Smooth muscle cell (in vitro differentiated cells): ENCODE measurements at regions not wholly inside any gene's neighbourhood (a gene's known extent, or its start where the extent isn't known, plus 50 kb on each side); places are given as distances from the start of the nearest gene placed in this dataset.

ENCODE experiments used
- DNase-seq: peaks from one replicate; lab custom pipeline; 2025; ENCODE audit not compliant: unreplicated experiment; lab: John Stamatoyannopoulos, UW
- H2AFZ ChIP-seq: fragments of 200-600 bp; sonication (generic); 2 replicates; pipeline ENCODE4 v1.6.0; 2016; ENCODE audit warnings: antibody characterized with exemption, low read depth, mild to moderate bottlenecking
- H3F3A ChIP-seq: fragments of 200-600 bp; sonication (generic); 2 replicates; pipeline ENCODE4 v1.6.0; 2017; ENCODE audit warnings: antibody characterized with exemption, low read depth
- H3K27ac ChIP-seq: fragments of 200-600 bp; sonication (generic); 2 replicates; pipeline ENCODE4 v1.5.1; 2016; ENCODE audit warnings: low read depth, mild to moderate bottlenecking
- H3K27me3 ChIP-seq: fragments of 200-600 bp; sonication (generic); 2 replicates; pipeline ENCODE4 v1.6.1; 2016; ENCODE audit warnings: low read depth, mild to moderate bottlenecking
- H3K36me3 ChIP-seq: fragments of 200-600 bp; sonication (generic); 2 replicates; pipeline ENCODE4 v1.5.1; 2016; ENCODE audit warnings: low read depth
- H3K4me1 ChIP-seq: fragments of 200-600 bp; sonication (generic); 2 replicates; pipeline ENCODE4 v1.5.1; 2016; ENCODE audit warnings: low read depth
- H3K4me2 ChIP-seq: fragments of 200-600 bp; sonication (generic); 2 replicates; pipeline ENCODE4 v1.6.0; 2016; ENCODE audit warnings: mild to moderate bottlenecking
- H3K4me3 ChIP-seq: fragments of 200-600 bp; sonication (generic); 2 replicates; pipeline ENCODE4 v1.5.1; 2016; ENCODE audit warnings: mild to moderate bottlenecking
- H3K79me2 ChIP-seq: fragments of 200-600 bp; sonication (generic); 2 replicates; pipeline ENCODE4 v1.6.0; 2016; ENCODE audit warnings: low read depth, mild to moderate bottlenecking
- H3K9ac ChIP-seq: fragments of 200-600 bp; sonication (generic); 2 replicates; pipeline ENCODE4 v1.6.0; 2016; ENCODE audit warnings: low read depth
- H3K9me3 ChIP-seq: fragments of 200-600 bp; sonication (generic); replicated peaks from 2 replicates; pipeline ENCODE4 v1.5.1; 2016; ENCODE audit warnings: low read depth
- H4K20me1 ChIP-seq: fragments of 200-600 bp; sonication (generic); 2 replicates; pipeline ENCODE4 v1.6.0; 2016; ENCODE audit warnings: low read depth
- WGBS: methylation state at CpG from one replicate; pipeline ENCODE4 v1.1.7; 2016; ENCODE audit warnings: low lambda C conversion rate; 5-methylcytosine and 5-hydroxymethylcytosine counted together
- TF ChIP-seq, protein P1 (sequence below): fragments of 200-600 bp; sonication (generic); IDR thresholded peaks from 2 replicates; pipeline ENCODE4 v1.5.1; 2017; ENCODE audit warnings: borderline replicate concordance, mild to moderate bottlenecking, antibody characterized with exemption; ENCODE audit not compliant: insufficient read depth, poor library complexity, severe bottlenecking

DNA sequence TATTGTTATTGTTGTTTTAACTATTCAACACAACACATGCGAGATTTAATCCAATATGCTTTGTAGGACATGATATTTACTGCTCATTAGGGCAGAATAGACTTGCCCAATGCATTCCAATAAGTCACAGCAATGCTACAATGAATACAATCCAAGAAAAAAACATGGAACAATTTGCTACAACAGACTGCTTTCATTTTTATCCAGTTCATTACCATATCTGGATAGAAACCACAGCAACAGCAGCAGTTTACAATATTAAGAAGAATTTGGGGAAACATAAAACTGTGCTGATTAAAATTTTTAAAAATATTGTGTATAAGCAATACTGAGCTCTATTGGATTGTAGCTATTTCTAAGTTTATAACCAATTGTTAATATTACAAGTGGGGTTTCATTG is 833.0 kb downstream of the DIAPH3 start:
- Histone ChIP-seq H3K4me3 (no peak overlapping the region), H3K27me3 (no peaks in the 10 kb centered on the region), H3K9ac (no peak overlapping the region), H3F3A (no peaks in the 10 kb centered on the region), H2AFZ (peak overlapping the region; percentile 44), H3K36me3 (no peaks in the 10 kb centered on the region), H3K79me2 (no peaks in the 10 kb centered on the region), H3K9me3 (no peaks in the 10 kb centered on the region), H3K4me2 (no peak overlapping the region), H3K27ac (no peak overlapping the region), H3K4me1 (no peaks in the 10 kb centered on the region), H4K20me1 (no peaks in the 10 kb centered on the region)
- 83% methylated on average over 1 of the region's 1 CpG for WGBS
- no peak for DNase-seq
- TF ChIP-seq, protein P1, sequence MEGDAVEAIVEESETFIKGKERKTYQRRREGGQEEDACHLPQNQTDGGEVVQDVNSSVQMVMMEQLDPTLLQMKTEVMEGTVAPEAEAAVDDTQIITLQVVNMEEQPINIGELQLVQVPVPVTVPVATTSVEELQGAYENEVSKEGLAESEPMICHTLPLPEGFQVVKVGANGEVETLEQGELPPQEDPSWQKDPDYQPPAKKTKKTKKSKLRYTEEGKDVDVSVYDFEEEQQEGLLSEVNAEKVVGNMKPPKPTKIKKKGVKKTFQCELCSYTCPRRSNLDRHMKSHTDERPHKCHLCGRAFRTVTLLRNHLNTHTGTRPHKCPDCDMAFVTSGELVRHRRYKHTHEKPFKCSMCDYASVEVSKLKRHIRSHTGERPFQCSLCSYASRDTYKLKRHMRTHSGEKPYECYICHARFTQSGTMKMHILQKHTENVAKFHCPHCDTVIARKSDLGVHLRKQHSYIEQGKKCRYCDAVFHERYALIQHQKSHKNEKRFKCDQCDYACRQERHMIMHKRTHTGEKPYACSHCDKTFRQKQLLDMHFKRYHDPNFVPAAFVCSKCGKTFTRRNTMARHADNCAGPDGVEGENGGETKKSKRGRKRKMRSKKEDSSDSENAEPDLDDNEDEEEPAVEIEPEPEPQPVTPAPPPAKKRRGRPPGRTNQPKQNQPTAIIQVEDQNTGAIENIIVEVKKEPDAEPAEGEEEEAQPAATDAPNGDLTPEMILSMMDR: no peak

DNA sequence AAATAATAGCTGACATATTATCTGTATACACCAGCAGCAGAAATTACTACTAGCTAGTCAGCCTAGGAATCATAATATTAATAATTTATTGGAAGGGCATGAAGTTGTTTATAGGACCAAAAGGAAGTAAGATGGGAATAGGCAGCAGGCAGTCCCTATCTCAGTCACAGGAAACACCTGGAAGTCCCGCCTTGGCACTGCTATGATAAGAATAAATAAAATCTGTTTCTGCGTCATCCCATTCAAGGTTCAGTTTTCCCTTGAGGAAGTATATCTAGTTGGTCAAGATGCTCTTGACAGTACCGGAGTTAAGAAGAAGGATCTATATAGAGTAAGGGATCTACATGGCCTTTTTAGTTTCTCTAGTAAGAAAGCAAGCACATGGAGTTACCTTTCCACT is 830.8 kb downstream of the DIAPH3 start:
- no peak overlapping the region for H2AFZ ChIP-seq
- no peaks in the 10 kb centered on the region for H3K79me2 ChIP-seq
- no peaks in the 10 kb centered on the region for H3K36me3 ChIP-seq
- no peak overlapping the region for H3K9ac ChIP-seq
- H3K27me3 ChIP-seq: no peaks in the 10 kb centered on the region
- no peak for DNase-seq
- no peaks in the 10 kb centered on the region for H3K9me3 ChIP-seq
- TF ChIP-seq, protein P1: no peak
- no peaks in the 10 kb centered on the region for H4K20me1 ChIP-seq
- no peak overlapping the region for H3K4me3 ChIP-seq
- no peak overlapping the region for H3K27ac ChIP-seq
- 92% methylated on average over 3 of the region's 3 CpGs for WGBS
- no peaks in the 10 kb centered on the region for H3F3A ChIP-seq
- no peak overlapping the region for H3K4me2 ChIP-seq
- H3K4me1 ChIP-seq: no peaks in the 10 kb centered on the region

DNA sequence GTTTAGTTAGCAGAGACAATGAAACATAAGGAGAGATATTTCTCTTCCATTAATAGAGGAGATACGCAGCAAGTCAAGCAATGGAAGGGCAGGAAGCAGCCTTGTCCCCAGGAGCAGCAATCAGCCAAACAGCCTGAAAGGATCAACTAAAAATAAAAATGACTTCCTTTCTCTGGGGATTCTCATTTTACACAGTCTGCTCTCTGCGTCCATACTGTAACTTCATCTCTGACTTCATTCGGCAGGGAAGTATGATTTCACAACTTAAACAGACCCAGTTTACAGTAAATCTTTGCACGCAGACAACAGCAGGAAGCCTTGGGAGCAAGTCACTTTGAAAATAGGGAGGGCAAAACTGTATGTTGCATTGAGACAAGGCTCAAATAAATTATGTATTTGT is 826.7 kb downstream of the DIAPH3 start:
- peak overlapping the region; percentile 73 for H2AFZ ChIP-seq
- whole genome bisulfite sequencing: 13% methylated on average over 4 of the region's 4 CpGs

DNA sequence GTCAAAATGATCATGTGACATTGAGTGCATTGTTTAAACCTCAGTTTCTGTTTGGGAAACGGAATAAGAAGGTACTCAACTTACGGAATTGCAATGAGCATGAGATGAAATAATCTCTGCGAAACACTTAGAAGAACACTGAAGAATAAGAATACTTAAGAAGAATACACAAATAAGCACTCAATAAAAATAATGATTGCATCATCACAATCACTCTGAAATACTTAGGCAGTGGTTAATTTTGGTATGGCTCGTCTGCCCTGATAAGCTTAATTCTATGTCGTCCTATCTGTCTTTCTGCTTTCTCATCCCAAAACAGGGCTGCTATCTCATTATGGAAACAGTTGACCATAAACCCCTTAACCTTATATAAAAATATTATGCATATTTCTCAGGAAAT is 823.6 kb downstream of the DIAPH3 start:
- Histone ChIP-seq H3K36me3 (no peaks in the 10 kb centered on the region), H3K4me1 (no peaks in the 10 kb centered on the region), H3K27me3 (no peaks in the 10 kb centered on the region), H4K20me1 (no peaks in the 10 kb centered on the region), H3K4me2 (no peak overlapping the region), H3F3A (no peaks in the 10 kb centered on the region), H3K4me3 (no peak overlapping the region), H3K9ac (no peak overlapping the region), H3K9me3 (no peaks in the 10 kb centered on the region), H3K27ac (no peak overlapping the region), H3K79me2 (no peaks in the 10 kb centered on the region), H2AFZ (no peak overlapping the region)
- TF ChIP-seq, protein P1: no peak
- DNase-seq: no peak
- WGBS: 75% methylated on average over 5 of the region's 5 CpGs

More for the DNA sequence above, 826.7 kb downstream of the DIAPH3 start:
- Histone ChIP-seq H3K9me3 (no peaks in the 10 kb centered on the region), H3K9ac (peak overlapping the region; percentile 8), H4K20me1 (no peaks in the 10 kb centered on the region), H3K4me3 (no peak overlapping the region), H3K27ac (peak overlapping the region; percentile 69), H3K79me2 (no peaks in the 10 kb centered on the region), H3K27me3 (no peaks in the 10 kb centered on the region), H3K4me1 (no peaks in the 10 kb centered on the region), H3F3A (no peaks in the 10 kb centered on the region), H3K4me2 (peak overlapping the region; percentile 70), H3K36me3 (no peaks in the 10 kb centered on the region)
- TF ChIP-seq, protein P1: no peak
- no peak for DNase-seq
